ENCODE measurements at regions not wholly inside any gene's neighbourhood (a gene's known extent, or its start where the extent isn't known, plus 50 kb on each side); places are given as distances from the start of the nearest gene placed in this dataset.

GRCh38 chr16:55189224-55189623 is 134.8 kb upstream of the IRX6 start:
- TF ChIP-seq CTCF (IDR thresholded peaks at IDR 0.05) = no peak
- no peak for TF ChIP-seq SIN3A (IDR thresholded peaks at IDR 0.05; ENCODE audit: borderline replicate concordance, insufficient read depth, low read depth, low read length)

All from Panc1 (cell line).